GM18498 (cell line): ENCODE measurements at regions not wholly inside any gene's neighbourhood (a gene's known extent, or its start where the extent isn't known, plus 50 kb on each side); places are given as distances from the start of the nearest gene placed in this dataset.
"Not testable (repeated sequence)": the region's sequence is repeated elsewhere in the genome, so short reads cannot be mapped to it uniquely, and the experiment has no call there.

Source experiments
- ATAC-seq: cut with Tn5 transposase; IDR thresholded peaks from one replicate; pipeline ENCODE4 v1.9.1; 2021; ENCODE audit warnings: mild to moderate bottlenecking, moderate library complexity; ENCODE audit not compliant: unreplicated experiment

- no peak for ATAC-seq
Observed at GRCh38 chr6:164749221-164750064, 560.0 kb downstream of the C6orf118 start.

GRCh38 chr6:164744301-164744700, 565.1 kb downstream of the C6orf118 start:
- ATAC-seq: no peak

GRCh38 chr6:164741938-164742451, 567.4 kb downstream of the C6orf118 start:
- ATAC-seq: no peak

GRCh38 chr6:164736090-164736489, 573.3 kb downstream of the C6orf118 start:
- ATAC-seq: not testable (repeated sequence)

GRCh38 chr6:164731539-164731938, 577.9 kb downstream of the C6orf118 start:
- ATAC-seq: no peak

GRCh38 chr6:164721460-164721859, 587.9 kb downstream of the C6orf118 start:
- no peak for ATAC-seq

- ATAC-seq: no peak
Observed at GRCh38 chr6:164700497-164700896, 608.9 kb downstream of the C6orf118 start.

GRCh38 chr6:164695896-164696295, 613.5 kb downstream of the C6orf118 start:
- no peak for ATAC-seq

- no peak for ATAC-seq
Observed at GRCh38 chr6:164694386-164694785, 615.0 kb downstream of the C6orf118 start.

GRCh38 chr6:164693944-164694343, 615.5 kb downstream of the C6orf118 start:
- ATAC-seq: no peak

GRCh38 chr6:164692772-164693510, 616.5 kb downstream of the C6orf118 start:
- ATAC-seq: no peak

GRCh38 chr6:164690702-164691500, 618.5 kb downstream of the C6orf118 start:
- ATAC-seq: no peak

- ATAC-seq: no peak
Observed at GRCh38 chr6:164690241-164690640, 619.2 kb downstream of the C6orf118 start.

- no peak for ATAC-seq
Observed at GRCh38 chr6:164665328-164665727, 644.1 kb downstream of the C6orf118 start.

GRCh38 chr6:164663634-164664033, 645.8 kb downstream of the C6orf118 start:
- ATAC-seq: no peak

GRCh38 chr6:164661716-164662115, 647.7 kb downstream of the C6orf118 start:
- no peak for ATAC-seq

GRCh38 chr6:164660781-164661180, 648.6 kb downstream of the C6orf118 start:
- no peak for ATAC-seq

GRCh38 chr6:164640956-164641355, 668.4 kb downstream of the C6orf118 start:
- ATAC-seq: no peak

- no peak for ATAC-seq
Observed at GRCh38 chr6:164628302-164628931, 681.0 kb downstream of the C6orf118 start.

- ATAC-seq: no peak
Observed at GRCh38 chr6:164616917-164617524, 692.4 kb downstream of the C6orf118 start.
